H1 (cell line): ENCODE measurements at regions not wholly inside any gene's neighbourhood (a gene's known extent, or its start where the extent isn't known, plus 50 kb on each side); places are given as distances from the start of the nearest gene placed in this dataset.

Experiments
- CTCF ChIA-PET: fragments of 300-600 bp; sonication (Branson Sonifier 250); formaldehyde crosslinking; loops from one replicate; lab custom pipeline; 2021; ENCODE audit not compliant: partially characterized antibody; lab: Charles Lee
- POLR2A ChIA-PET: fragments of 300-600 bp; sonication (Branson Sonifier 250); formaldehyde crosslinking; loops from one replicate; lab custom pipeline; 2021; ENCODE audit warnings: inconsistent platforms; ENCODE audit not compliant: partially characterized antibody; lab: Charles Lee
- DNase-seq, 2 experiments: peaks; one replicate each; pipeline versions ENCODE4 v3.0.0 to v3.0.0-alpha.2; 2010 to 2022; ENCODE audit warnings: low spot score in 2 of 2, low read depth in 1 of 2, mixed read lengths in 1 of 2
- FAIRE-seq: peaks from 2 replicates; lab custom pipeline; 2011; peaks lifted over from hg19 to GRCh38; lab: Jason Lieb, UNC
- H2AFZ ChIP-seq: 2 replicates; pipeline ENCODE4 v1.8.1; 2012; ENCODE audit warnings: low read length, inconsistent platforms
- H2AK5ac ChIP-seq: 2 replicates; pipeline ENCODE4 v1.6.1; 2013; ENCODE audit warnings: low read depth, low read length
- H2BK120ac ChIP-seq: replicated peaks from 2 replicates; pipeline ENCODE3; 2013; ENCODE audit warnings: low read depth, low read length, inconsistent platforms
- H2BK12ac ChIP-seq: 2 replicates; pipeline ENCODE4 v1.6.1; 2013; ENCODE audit warnings: low read depth, low read length
- H2BK15ac ChIP-seq: 2 replicates; pipeline ENCODE4 v1.6.1; 2013; ENCODE audit warnings: low read length
- H2BK20ac ChIP-seq: 2 replicates; pipeline ENCODE4 v1.6.1; 2013; ENCODE audit warnings: low read length
- H2BK5ac ChIP-seq: 2 replicates; pipeline ENCODE4 v1.6.1; 2013; ENCODE audit warnings: low read depth, low read length
- H3K14ac ChIP-seq: 2 replicates; pipeline ENCODE4 v1.6.1; 2013; ENCODE audit warnings: inconsistent platforms; ENCODE audit not compliant: insufficient read length
- H3K18ac ChIP-seq: 2 replicates; pipeline ENCODE4 v1.6.1; 2013; ENCODE audit warnings: low read length; ENCODE audit errors: extremely low read depth
- H3K23ac ChIP-seq: 2 replicates; pipeline ENCODE4 v1.6.1; 2013; ENCODE audit warnings: inconsistent platforms; ENCODE audit not compliant: insufficient read length
- H3K23me2 ChIP-seq: 2 replicates; pipeline ENCODE4 v1.6.1; 2013; ENCODE audit warnings: low read depth, low read length
- H3K27ac ChIP-seq: 2 replicates; pipeline ENCODE4 v1.6.1; 2011; ENCODE audit warnings: low read depth, low read length, inconsistent platforms
- H3K27me3 ChIP-seq, 4 experiments: replicated peaks in 1 of 4; 1 replicate in 1 of 4; 2 replicates in 3 of 4; pipeline versions ENCODE4 v1.6.1 to v1.8.1; 2011 to 2013; ENCODE audit warnings: low read length in 3 of 4, mild to moderate bottlenecking in 3 of 4, inconsistent platforms in 2 of 4, mixed read lengths in 2 of 4, moderate library complexity in 1 of 4; ENCODE audit not compliant: control insufficient read depth in 3 of 4, insufficient read depth in 3 of 4; ENCODE audit errors: extremely low read depth in 1 of 4
- H3K36me3 ChIP-seq, 4 experiments: 2 replicates each; pipeline versions ENCODE4 v1.6.1 to v1.8.1; 2011 to 2013; ENCODE audit warnings: mild to moderate bottlenecking in 4 of 4, low read length in 3 of 4, moderate library complexity in 2 of 4, control low read depth in 1 of 4, inconsistent platforms in 1 of 4; ENCODE audit not compliant: insufficient read depth in 4 of 4, control insufficient read depth in 2 of 4
- H3K4ac ChIP-seq: replicated peaks from 2 replicates; pipeline ENCODE3; 2013; ENCODE audit warnings: low read length, low read depth, mixed read lengths, inconsistent platforms; ENCODE audit not compliant: insufficient read length
- H3K4me1 ChIP-seq, 4 experiments: replicated peaks in 1 of 4; 1 replicate in 1 of 4; 2 replicates in 3 of 4; pipeline versions ENCODE4 v1.6.1 to v1.8.1; 2011 to 2013; ENCODE audit warnings: low read length in 3 of 4, inconsistent platforms in 2 of 4, mixed read lengths in 1 of 4; ENCODE audit not compliant: insufficient read depth in 4 of 4, control insufficient read depth in 3 of 4
- H3K4me2 ChIP-seq, 2 experiments: 2 replicates each; pipeline versions ENCODE4 v1.6.1 to v1.8.1; 2011 to 2013; ENCODE audit warnings: low read depth in 2 of 2, low read length in 2 of 2, control low read depth in 1 of 2, inconsistent platforms in 1 of 2, mild to moderate bottlenecking in 1 of 2; ENCODE audit not compliant: insufficient read depth in 1 of 2
- H3K4me3 ChIP-seq, 4 experiments: fragments of 200-600, 300-600 bp in 1 of 4; sonication (generic), shearing (Covaris generic), sonication (Bioruptor Twin) in 1 of 4; 2 replicates each; pipeline versions ENCODE4 v1.5.1 to v1.8.1; 2011 to 2016; ENCODE audit warnings: low read length in 4 of 4, low read depth in 3 of 4, control low read depth in 2 of 4, inconsistent platforms in 2 of 4, mild to moderate bottlenecking in 2 of 4, mixed read lengths in 1 of 4, moderate library complexity in 1 of 4; ENCODE audit not compliant: insufficient read depth in 2 of 4; ENCODE audit errors: extremely low read depth in 1 of 4
- H3K56ac ChIP-seq: replicated peaks from 2 replicates; pipeline ENCODE3; 2013; ENCODE audit warnings: low read depth, mild to moderate bottlenecking, mixed read lengths, low read length, inconsistent platforms; ENCODE audit not compliant: insufficient read length
- H3K79me1 ChIP-seq: 2 replicates; pipeline ENCODE4 v1.6.1; 2013; ENCODE audit warnings: low read depth, low read length, control low read depth
- H3K79me2 ChIP-seq, 2 experiments: 2 replicates each; pipeline versions ENCODE4 v1.6.1 to v1.8.1; 2012 to 2013; ENCODE audit warnings: low read length in 2 of 2, mild to moderate bottlenecking in 2 of 2, inconsistent platforms in 1 of 2; ENCODE audit not compliant: insufficient read depth in 2 of 2, control insufficient read depth in 1 of 2
- H3K9ac ChIP-seq, 4 experiments: replicated peaks in 1 of 4; 1 replicate in 1 of 4; 2 replicates in 3 of 4; pipeline versions ENCODE4 v1.6.1 to v1.8.1; 2011 to 2013; ENCODE audit warnings: low read depth in 3 of 4, low read length in 3 of 4, control low read depth in 2 of 4, mild to moderate bottlenecking in 2 of 4, moderate library complexity in 2 of 4, inconsistent platforms in 1 of 4; ENCODE audit errors: extremely low read depth in 1 of 4
- H3K9me3 ChIP-seq, 2 experiments: 2 replicates each; pipeline versions ENCODE4 v1.6.1 to v1.8.1; 2012 to 2013; ENCODE audit warnings: mild to moderate bottlenecking in 2 of 2, moderate library complexity in 2 of 2, control low read depth in 1 of 2, inconsistent platforms in 1 of 2, low read depth in 1 of 2, low read length in 1 of 2, mixed read lengths in 1 of 2; ENCODE audit not compliant: insufficient read depth in 2 of 2
- H4K20me1 ChIP-seq, 2 experiments: replicated peaks in 1 of 2; 2 replicates each; pipeline versions ENCODE3 to v1.8.1; 2011 to 2013; ENCODE audit warnings: inconsistent platforms in 2 of 2, low read length in 2 of 2, mild to moderate bottlenecking in 1 of 2; ENCODE audit not compliant: insufficient read depth in 2 of 2, control insufficient read depth in 1 of 2
- H4K5ac ChIP-seq: 2 replicates; pipeline ENCODE4 v1.6.1; 2013; ENCODE audit warnings: low read length, low read depth, mixed read lengths, inconsistent platforms; ENCODE audit not compliant: insufficient read length
- H4K8ac ChIP-seq: 2 replicates; pipeline ENCODE4 v1.8.0; 2013; ENCODE audit warnings: mild to moderate bottlenecking, moderate library complexity, low read length, inconsistent platforms; ENCODE audit not compliant: insufficient read depth; ENCODE audit errors: extremely low read depth
- H4K91ac ChIP-seq: replicated peaks from 2 replicates; pipeline ENCODE3; 2013; ENCODE audit warnings: low read length, mixed read lengths, inconsistent platforms; ENCODE audit not compliant: insufficient read length
- CBX8 ChIP-seq: fragments of 300-800, 300-1000 bp; sonication (generic); IDR thresholded peaks from 2 replicates; pipeline ENCODE4 v1.7.1; 2016; ENCODE audit warnings: low read depth, low read length, borderline replicate concordance
- CEBPB ChIP-seq: IDR thresholded peaks from 2 replicates; pipeline ENCODE4 v1.6.1; 2012; ENCODE audit warnings: low read depth, low read length
- EP300 ChIP-seq, 2 experiments: IDR thresholded peaks; 1 replicate in 1 of 2; 2 replicates in 1 of 2; pipeline ENCODE4 v1.6.1; 2011 to 2012; ENCODE audit warnings: low read depth in 2 of 2, low read length in 2 of 2, mild to moderate bottlenecking in 2 of 2, borderline replicate concordance in 1 of 2, inconsistent platforms in 1 of 2, moderate library complexity in 1 of 2
- EZH2 ChIP-seq: fragments of 200-600 bp; sonication (generic); IDR thresholded peaks from 2 replicates; pipeline ENCODE4 v1.7.1; 2012; ENCODE audit warnings: low read depth, mild to moderate bottlenecking, moderate library complexity, low read length, inconsistent platforms; ENCODE audit not compliant: severe bottlenecking
- GTF2F1 ChIP-seq: IDR thresholded peaks from 2 replicates; pipeline ENCODE4 v1.6.1; 2012; ENCODE audit warnings: low read depth, low read length, improper control_type of control experiment, borderline replicate concordance
- RBBP5 ChIP-seq: IDR thresholded peaks from 2 replicates; pipeline ENCODE4 v1.7.1; 2012; ENCODE audit warnings: low read depth, mild to moderate bottlenecking, inconsistent platforms, low read length, moderate library complexity, borderline replicate concordance
- RFX5 ChIP-seq: IDR thresholded peaks from 2 replicates; pipeline ENCODE4 v1.6.1; 2011; ENCODE audit warnings: low read depth, low read length, improper control_type of control experiment, borderline replicate concordance
- SP1 ChIP-seq: IDR thresholded peaks from 2 replicates; pipeline ENCODE4 v1.6.1; 2011; ENCODE audit warnings: low read depth, low read length
- SP2 ChIP-seq: IDR thresholded peaks from 2 replicates; pipeline ENCODE4 v1.6.1; 2012; ENCODE audit warnings: mild to moderate bottlenecking, low read length, inconsistent platforms
- SP4 ChIP-seq: IDR thresholded peaks from 2 replicates; pipeline ENCODE4 v1.6.1; 2012; ENCODE audit warnings: low read length, inconsistent platforms
- SRF ChIP-seq: IDR thresholded peaks from 2 replicates; pipeline ENCODE4 v1.6.1; 2011; ENCODE audit warnings: mild to moderate bottlenecking, low read depth, low read length, moderate library complexity
- TEAD4 ChIP-seq: IDR thresholded peaks from 2 replicates; pipeline ENCODE4 v1.6.1; 2012; ENCODE audit warnings: low read depth, low read length, inconsistent platforms, mixed read lengths
- ZNF274 ChIP-seq: IDR thresholded peaks from 2 replicates; pipeline ENCODE4 v1.7.0; 2012; ENCODE audit warnings: low read length, borderline replicate concordance; ENCODE audit errors: extremely low read depth
- WGBS, 2 experiments: shearing (Covaris generic) in 1 of 2; methylation state at CpG; one replicate each; pipeline versions ENCODE4 v1.1.6 to v1.1.7; 2013 to 2015; ENCODE audit warnings: low lambda C conversion rate in 2 of 2, mixed read lengths in 2 of 2, inconsistent platforms in 1 of 2, low coverage in 1 of 2, missing lambda C conversion rate in 1 of 2; ENCODE audit not compliant: insufficient replicate concordance in 2 of 2, insufficient coverage in 1 of 2, insufficient read length in 1 of 2; ENCODE audit errors: extremely low coverage in 1 of 2, missing lambda C conversion rate in 1 of 2; 5-methylcytosine and 5-hydroxymethylcytosine counted together

GRCh38 chr14:43729143-43729542 lies 777.9 kb downstream of the FSCB start:
- Histone ChIP-seq H4K5ac (no peak overlapping the region), H3K27me3 (no peaks in the 10 kb centered on the region), H3K23me2 (no peaks in the 10 kb centered on the region), H2AFZ (no peak overlapping the region), H2BK120ac (no peak overlapping the region), H3K4me1 (no peaks in the 10 kb centered on the region), H4K91ac (no peak overlapping the region), H3K18ac (no peak overlapping the region; the same call in 1 of the 2 replicates), H2BK12ac (no peak overlapping the region), H2AK5ac (no peak overlapping the region), H4K20me1 (no peaks in the 10 kb centered on the region), H3K9me3 (no peaks in the 10 kb centered on the region), H3K4me2 (no peak overlapping the region), H3K9ac (no peak overlapping the region), H4K8ac (no peak overlapping the region), H3K23ac (no peak overlapping the region), H3K14ac (no peak overlapping the region), H3K36me3 (no peaks in the 10 kb centered on the region), H2BK20ac (no peak overlapping the region), H2BK15ac (no peak overlapping the region), H3K4ac (no peak overlapping the region), H3K79me2 (no peaks in the 10 kb centered on the region), H3K27ac (no peak overlapping the region), H2BK5ac (no peak overlapping the region), H3K56ac (no peak overlapping the region), H3K4me3 (no peak overlapping the region), H3K79me1 (no peaks in the 10 kb centered on the region)
- DNase-seq (no peak), FAIRE-seq (no peak)
- TF ChIP-seq ZNF274 (no peak), EZH2 (no peak), RBBP5 (no peak), SRF (no peak), SP4 (no peak), GTF2F1 (no peak), RFX5 (no peak), EP300 (IDR thresholded peaks at IDR 0.05; ENCODE audit: borderline replicate concordance in 1 of 2, low read depth in 2 of 2, low read length in 2 of 2) (no peak), SP2 (no peak), SP1 (no peak), CBX8 (no peak), CEBPB (no peak), TEAD4 (no peak)
- WGBS, 2 experiments: 91% methylated on average over 4 of the region's 4 CpGs; no CpG with 5 or more reads in 1 of the 2 experiments
- CTCF ChIA-PET: no interaction called here
- POLR2A ChIA-PET: no interaction called here
